Heart left ventricle (tissue), 13 donors: ENCODE measurements at regions not wholly inside any gene's neighbourhood (a gene's known extent, or its start where the extent isn't known, plus 50 kb on each side); places are given as distances from the start of the nearest gene placed in this dataset.

Source experiments
- CTCF ChIP-seq, 12 donors: fragments of 200-600 bp; sonication (generic) in 4 of 12; IDR thresholded peaks; one replicate each; pipeline versions ENCODE4 v1.5.0 to v1.8.0; 2018 to 2022; ENCODE audit warnings: antibody characterized with exemption in 12 of 12, mild to moderate bottlenecking in 5 of 12
- POLR2A ChIP-seq, 2 donors: fragments of 450-650 bp; IDR thresholded peaks; one replicate each; pipeline ENCODE4 v1.6.1; 2017; ENCODE audit warnings: antibody characterized with exemption in 2 of 2, mild to moderate bottlenecking in 2 of 2, moderate library complexity in 2 of 2
- donor health status: ischemic (EF 13 %, LVEDD 7.1; RV severe dilation, severe dysfunction).
- donor health status: DM: no; HTN: yes; CAD: no.
- donor health status: DM: no; HTN: no; CAD: no.
- donor health status: ischemic (EF 25% LVEDD 6.9; RV normal size, moderate dysfunction).
- donor health status: ischemic (EF 25% LVEDD 5.7; RV mildly dilated, moderate dysfunction).
- donor health status: ischemic (EF 35%, LVEDD 5.7; RV mildly dilated, moderate dysfunction).
- donor health status: nonischemic (EF 11% LVEDD 7.7; RV severe dilation, severe dysfunction).
- donor health status: DM: yes; HTN: yes; CAD: no.
- donor health status: PGD.
- donor health status: ischemic (EF 29% LVEDD 5.4; RV normal size, mild dysfunction).
- donor health status: nonischemic (EF 23%, LVEDD 6.1; RV moderate dilation, normal function).

GRCh38 chr5:68994645-68995044, 99.2 kb upstream of the SLC30A5 start:
- no peak for TF ChIP-seq POLR2A (IDR thresholded peaks at IDR 0.05)
- TF ChIP-seq CTCF (IDR thresholded peaks at IDR 0.05) = no peak
